NB4 (cell line): ENCODE measurements at regions not wholly inside any gene's neighbourhood (a gene's known extent, or its start where the extent isn't known, plus 50 kb on each side); places are given as distances from the start of the nearest gene placed in this dataset.
"Not testable (repeated sequence)": the region's sequence is repeated elsewhere in the genome, so short reads cannot be mapped to it uniquely, and the experiment has no call there.

Experiments
- DNase-seq: peaks from one replicate; pipeline ENCODE4 v3.0.0; 2010; ENCODE audit warnings: low read depth
- H3K4me3 ChIP-seq: one replicate; pipeline ENCODE4 v1.5.1; 2011; ENCODE audit warnings: mild to moderate bottlenecking, low read depth, low read length, moderate library complexity
- CTCF ChIP-seq: IDR thresholded peaks from one replicate; pipeline ENCODE4 v1.5.1; 2012; ENCODE audit warnings: low read depth, low read length
- MAX ChIP-seq: IDR thresholded peaks from 2 replicates; pipeline ENCODE4 v1.6.1; 2011; ENCODE audit warnings: low read depth, low read length
- MYC ChIP-seq: IDR thresholded peaks from 2 replicates; pipeline ENCODE4 v1.6.1; 2011; ENCODE audit warnings: low read depth, low read length
- POLR2A ChIP-seq: IDR thresholded peaks from 2 replicates; pipeline ENCODE4 v1.6.1; 2011; ENCODE audit warnings: mild to moderate bottlenecking; ENCODE audit not compliant: insufficient read length; ENCODE audit errors: extremely low read depth

DNA sequence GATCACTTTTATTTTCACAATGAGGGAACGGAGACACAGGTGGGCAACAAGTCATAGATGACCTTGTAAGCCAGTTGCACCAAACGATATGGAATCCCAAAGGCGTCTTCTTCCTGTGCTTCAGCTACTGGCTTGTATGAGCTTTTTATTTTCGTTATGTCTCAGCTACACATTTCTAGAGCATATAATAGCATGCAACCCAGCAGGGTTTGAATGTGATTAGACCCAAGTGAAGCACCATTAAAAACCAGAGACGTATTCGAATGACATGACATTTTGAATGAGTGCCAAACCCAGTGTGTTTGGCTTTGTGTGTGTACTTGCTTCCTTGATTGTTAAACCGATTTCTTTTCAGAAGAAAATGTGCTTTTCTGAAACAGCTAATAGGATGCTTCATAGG is 963.2 kb upstream of the CELF2 start:
- no peak overlapping the region for H3K4me3 ChIP-seq
- TF ChIP-seq MAX, result no peak
- TF ChIP-seq POLR2A, result no peak
- TF ChIP-seq CTCF, result no peak
- TF ChIP-seq MYC, result no peak
- DNase-seq, result no peak

- no peak overlapping the region for H3K4me3 ChIP-seq
- TF ChIP-seq CTCF (no peak), MAX (no peak)
- DNase-seq, result no peak
These were observed 961.8 kb upstream of the CELF2 start for GRCh38 chr10:10055656-10056442.

DNA sequence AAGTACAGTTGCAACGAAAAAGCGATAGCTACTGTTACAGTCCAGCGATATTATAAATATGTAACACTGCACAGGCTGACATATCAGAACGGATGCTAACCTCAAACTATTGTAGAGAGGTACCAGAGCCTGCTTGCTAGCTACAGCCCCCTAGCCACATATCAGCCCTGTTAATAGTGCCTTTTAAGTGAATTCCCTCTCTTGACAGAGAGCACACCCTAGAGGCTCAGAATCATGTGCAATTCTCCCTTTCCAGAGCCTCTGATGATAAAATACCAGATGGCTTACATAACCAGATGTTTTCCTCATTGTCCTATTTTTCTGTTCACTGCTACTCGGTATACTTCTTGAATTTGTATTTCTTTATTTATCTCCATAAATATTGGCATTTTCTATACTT is 960.7 kb upstream of the CELF2 start:
- no peak for DNase-seq

DNA sequence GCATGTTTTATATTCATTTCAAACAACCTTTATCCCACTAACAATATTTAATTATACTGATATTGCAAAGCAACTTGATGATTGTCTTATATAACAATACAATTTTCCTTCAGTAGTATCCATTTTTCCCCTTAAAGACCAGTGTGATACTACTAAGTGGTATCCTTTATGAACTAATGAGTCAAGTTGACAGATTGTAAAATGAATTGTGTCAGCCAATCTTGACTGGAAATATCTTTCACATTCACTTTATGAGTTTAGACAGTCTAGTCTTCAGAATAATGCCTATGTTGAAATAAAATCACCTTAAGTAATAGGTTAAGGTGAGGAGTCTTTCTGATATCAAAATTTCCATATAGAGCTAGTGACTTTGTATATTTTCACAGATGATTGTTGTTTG is 950.0 kb upstream of the CELF2 start:
- TF ChIP-seq CTCF (no peak), MAX (no peak), POLR2A (no peak), MYC (no peak)
- DNase-seq, result no peak
- H3K4me3 ChIP-seq, result no peak overlapping the region

More for the DNA sequence above, 960.7 kb upstream of the CELF2 start:
- no peak for TF ChIP-seq POLR2A
- TF ChIP-seq CTCF, result no peak
- TF ChIP-seq MYC, result no peak
- no peak for TF ChIP-seq MAX
- H3K4me3 ChIP-seq, result no peak overlapping the region

DNA sequence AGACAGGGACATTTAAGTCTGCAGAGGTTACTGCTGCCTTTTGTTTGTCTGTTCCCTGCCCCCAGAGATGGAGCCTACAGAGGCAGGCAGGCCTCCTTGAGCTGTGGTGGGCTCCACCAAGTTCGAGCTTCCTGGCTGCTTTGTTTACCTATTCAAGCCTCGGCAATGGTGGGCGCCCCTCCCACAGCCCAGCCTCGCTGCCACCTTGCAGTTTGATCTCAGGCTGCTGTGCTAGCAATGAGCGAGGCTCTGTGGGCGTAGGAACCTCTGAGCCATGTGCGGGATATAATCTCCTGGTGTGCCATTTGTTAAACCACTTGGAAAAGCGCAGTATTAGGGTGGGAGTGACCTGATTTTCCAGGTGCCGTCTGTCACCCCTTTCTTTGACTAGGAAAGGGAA is 942.8 kb upstream of the CELF2 start:
- DNase-seq, H3K4me3 ChIP-seq: not testable (repeated sequence)

GRCh38 chr10:10078446-10078845 is 939.2 kb upstream of the CELF2 start:
- TF ChIP-seq POLR2A (no peak), CTCF (no peak), MYC (no peak), MAX (no peak)
- no peak overlapping the region for H3K4me3 ChIP-seq
- no peak for DNase-seq
